ENCODE measurements at regions not wholly inside any gene's neighbourhood (a gene's known extent, or its start where the extent isn't known, plus 50 kb on each side); places are given as distances from the start of the nearest gene placed in this dataset.
"Not testable (repeated sequence)": the region's sequence is repeated elsewhere in the genome, so short reads cannot be mapped to it uniquely, and the experiment has no call there.

DNA sequence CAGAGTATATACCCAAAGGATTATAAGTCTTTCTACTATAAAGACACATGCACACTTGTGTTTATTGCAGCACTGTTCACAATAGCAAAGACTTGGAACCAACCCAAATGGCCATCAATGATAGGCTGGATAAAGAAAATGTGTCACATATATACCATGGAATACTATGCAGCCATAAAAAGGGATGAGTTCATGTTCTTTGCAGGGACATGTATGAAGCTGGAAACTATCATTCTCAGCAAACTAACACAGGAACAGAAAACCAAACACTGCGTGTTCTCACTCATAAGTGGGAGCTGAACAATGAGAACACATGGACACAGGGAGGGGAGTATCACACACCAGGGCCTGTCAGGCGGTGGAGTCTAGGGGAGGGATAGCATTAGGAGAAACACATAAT is 281.7 kb upstream of the MEF2C start:
- DNase-seq: not testable (repeated sequence)

DNA sequence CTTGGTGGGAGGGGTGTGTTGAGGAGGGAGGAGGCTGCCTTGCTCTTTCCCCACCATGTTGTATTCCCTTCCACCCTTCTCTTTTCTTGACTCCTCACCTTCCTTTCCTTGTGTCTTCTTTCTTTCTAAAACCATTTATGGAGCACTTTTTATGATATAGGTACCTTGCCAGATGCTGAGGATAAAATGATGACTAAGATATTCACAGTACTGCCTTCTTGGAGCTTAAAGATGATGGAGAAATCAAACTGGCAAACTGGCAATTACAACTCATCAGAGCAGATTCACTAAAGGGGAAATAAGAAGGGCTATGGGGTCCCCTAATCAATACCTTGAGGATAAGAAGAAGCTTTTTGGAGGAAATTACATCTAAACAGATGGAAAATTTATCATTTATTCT is 273.2 kb upstream of the MEF2C start:
- DNase-seq: no peak

DNA sequence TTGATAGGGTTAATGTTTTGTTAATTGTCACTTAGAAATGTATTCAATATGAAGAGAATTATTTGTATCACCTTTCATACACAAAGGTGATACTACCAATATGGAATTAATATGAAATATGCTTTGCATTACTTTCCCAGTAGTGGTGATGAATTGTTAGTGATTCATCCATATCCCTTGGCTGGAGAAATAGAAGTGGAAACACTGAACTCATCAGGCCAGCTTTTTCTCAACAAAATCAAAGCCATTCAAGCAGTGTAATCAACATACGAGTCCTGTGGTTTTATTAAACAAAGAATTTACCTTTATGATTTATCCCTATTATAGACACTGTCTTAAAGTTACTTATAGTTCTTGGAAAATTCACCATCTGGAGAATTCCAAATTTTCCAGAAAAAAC is 264.0 kb upstream of the MEF2C start:
- no peak for DNase-seq

DNA sequence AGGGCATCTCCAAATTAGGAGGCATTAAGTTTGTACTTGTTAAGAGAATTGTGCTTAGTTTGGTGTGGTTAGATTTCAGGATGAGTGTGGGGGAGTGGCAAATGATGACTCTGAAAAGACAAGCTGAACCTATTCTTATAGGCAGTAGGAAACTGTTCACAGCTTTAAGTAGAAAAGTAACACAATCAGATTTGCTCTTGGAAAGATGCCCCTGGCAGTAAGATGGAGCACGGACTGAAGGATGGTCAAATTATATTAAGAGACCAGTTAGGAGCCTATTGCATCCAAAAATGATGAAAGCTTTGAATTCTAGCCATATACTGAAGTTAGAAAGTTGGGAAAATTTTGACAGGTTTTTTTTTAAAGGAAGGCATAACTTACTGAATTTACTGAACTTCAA is 254.2 kb upstream of the MEF2C start:
- DNase-seq: no peak

DNA sequence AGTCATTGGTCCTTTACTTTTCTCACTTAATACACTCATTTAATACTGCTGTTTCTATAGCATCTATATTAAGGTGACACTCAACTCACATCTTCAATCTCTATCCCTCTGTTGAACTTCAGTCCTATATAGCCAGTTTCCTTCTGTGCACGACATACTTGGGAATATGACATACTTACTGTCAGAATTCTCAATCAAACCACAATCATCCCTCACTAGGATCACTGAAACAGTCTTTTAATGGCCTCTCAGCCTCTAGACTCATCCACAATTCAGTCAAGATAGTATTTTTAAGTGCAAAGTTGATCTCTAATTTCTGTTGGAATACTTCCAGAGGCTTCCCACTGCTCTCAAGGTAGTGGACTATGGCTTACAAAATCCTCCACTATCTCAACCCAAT is 251.0 kb upstream of the MEF2C start:
- DNase-seq: no peak

DNA sequence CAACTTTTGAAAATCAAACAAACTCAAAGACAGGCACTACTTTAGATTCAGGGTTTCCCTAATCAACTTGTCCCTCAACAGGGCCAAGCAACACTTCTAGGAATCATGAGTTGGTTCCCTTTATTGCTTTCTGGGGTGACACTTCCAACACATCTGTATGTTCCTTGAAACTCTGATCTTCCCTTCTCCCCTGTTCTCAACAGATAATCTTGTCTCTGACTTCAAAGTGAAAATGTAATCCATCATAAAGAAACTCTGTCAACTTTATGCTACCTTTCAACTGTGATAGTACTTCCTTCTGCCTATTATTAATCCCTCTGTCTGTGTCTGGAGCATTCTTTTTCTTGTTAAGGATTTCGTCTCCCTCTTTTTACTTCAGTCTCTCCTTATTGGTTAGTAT is 250.1 kb upstream of the MEF2C start:
- no peak for DNase-seq

DNA sequence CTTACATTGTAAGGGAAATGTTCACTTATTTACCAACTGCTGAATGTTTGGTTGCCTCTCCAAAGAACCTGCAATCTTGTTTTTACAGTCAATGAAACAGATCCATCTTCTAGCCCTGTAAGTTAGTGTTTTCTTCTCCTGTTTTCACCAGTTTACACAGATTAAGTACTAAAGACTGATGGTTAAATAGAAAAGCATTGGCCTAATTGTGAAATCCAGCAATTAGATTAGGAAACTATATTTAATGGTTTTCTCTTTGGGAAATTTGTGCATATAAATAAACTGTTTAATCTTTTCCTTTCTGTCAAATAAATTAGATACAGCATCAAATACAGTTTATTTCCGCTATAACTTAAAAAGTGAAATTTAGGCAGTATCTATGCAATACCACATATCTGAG is 247.9 kb upstream of the MEF2C start:
- no peak for DNase-seq

DNA sequence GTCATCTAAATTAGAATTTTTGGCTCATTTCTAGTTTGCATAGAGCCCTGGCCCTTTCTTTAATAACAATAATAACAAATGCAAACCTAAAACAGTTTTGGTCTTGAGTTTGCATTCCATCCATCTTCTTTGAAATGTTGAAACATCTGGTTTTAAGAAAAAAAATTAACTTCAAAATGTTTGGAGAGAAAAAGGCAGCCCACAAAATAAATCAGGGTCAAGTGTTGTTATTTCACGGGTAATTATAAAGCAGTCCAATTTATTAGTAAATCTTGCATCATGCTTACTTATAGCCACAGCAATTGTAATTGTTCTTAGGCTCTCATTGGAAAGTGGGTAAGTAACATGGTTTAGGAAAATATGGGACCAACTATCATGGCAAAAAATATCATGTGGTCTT is 247.0 kb upstream of the MEF2C start:
- no peak for DNase-seq

DNA sequence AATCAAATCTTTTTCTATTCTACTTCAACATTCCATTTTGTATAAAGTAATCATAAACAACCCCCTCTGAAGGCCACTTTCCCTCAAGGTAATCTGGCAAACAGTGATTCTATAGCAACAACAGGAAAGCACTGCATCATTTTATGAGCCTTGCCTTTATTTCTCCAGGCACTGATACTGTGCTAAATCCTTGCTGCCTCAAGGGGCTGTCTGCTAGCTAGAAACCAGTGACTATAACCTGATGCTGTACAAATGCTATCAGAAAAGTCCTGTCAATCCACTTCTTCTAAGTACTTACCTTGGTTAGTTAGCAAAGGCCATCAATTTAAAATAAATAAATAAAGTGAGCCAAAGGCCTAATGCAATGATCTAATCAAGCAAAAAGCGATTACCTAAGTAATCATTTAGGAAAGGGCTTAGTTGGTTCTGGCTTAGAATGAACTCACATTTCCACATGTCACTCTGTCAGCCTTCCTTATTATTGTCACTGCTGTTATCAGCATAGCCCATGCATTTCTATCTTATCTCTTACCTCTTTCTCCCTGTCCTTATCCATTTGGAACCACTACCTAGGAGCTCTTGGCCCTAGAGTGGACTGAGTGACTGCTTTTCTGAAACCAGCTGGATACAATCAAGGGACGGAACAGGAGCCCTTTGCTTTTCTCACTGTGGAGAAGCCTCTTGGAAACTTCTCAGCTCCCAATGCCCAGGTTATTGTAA is 246.1 kb upstream of the MEF2C start:
- DNase-seq: no peak

DNA sequence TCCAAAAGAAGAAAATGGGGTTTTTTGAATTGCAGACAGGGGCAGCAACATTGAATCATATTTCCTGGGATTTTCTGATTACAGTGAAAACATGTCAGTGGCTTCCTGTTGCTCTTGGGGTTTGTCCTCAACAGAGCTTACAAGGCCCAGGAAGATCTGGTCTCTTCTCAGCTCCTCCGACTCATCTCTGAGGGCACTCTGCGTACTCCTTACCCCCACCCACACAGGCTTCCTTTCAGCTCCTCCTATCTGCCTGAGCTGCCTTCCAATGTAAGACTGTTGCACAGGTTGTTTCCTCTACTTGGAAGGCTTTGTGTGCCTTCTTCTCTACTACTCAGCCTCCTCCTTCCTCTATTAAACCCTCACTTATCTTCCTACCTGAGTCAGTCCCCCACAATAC is 245.1 kb upstream of the MEF2C start:
- DNase-seq: peak; percentile 9

DNA sequence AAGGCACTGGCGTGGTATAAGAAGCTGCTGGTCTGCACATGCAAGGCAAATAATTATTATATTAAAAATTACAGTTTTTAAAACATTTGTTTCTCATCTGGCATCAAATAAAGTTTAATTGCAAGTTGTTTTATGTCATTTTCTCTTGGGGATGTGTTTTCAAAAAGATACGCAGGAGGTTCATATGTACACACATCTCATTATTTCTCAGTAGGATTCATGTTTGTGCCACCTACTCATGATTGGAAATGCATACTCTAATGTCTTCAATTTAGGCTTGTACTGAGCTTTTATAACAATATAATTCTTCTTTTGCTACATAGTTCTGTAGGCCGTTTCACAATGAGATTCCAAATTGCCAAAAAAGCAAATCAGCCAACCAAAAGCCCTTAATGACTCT is 244.2 kb upstream of the MEF2C start:
- DNase-seq: no peak

DNA sequence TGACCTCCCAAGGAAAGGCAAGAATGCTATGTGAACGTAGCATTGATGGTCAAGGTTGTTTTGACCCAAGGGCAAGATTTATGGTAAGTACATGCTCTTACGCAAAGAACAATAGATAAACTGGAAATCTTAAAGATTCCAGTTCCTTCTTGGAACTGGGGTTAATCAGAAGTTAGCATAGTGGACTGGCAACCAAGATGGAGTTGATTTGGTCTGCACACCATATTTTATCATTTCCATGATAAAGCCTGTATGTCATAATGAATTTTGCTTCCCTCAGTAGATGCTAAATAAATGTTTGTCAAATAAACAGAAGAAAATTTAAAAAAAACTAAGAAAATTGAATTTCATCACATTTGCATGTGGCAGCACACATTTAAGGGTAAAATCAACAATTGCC is 242.4 kb upstream of the MEF2C start:
- DNase-seq: no peak

DNA sequence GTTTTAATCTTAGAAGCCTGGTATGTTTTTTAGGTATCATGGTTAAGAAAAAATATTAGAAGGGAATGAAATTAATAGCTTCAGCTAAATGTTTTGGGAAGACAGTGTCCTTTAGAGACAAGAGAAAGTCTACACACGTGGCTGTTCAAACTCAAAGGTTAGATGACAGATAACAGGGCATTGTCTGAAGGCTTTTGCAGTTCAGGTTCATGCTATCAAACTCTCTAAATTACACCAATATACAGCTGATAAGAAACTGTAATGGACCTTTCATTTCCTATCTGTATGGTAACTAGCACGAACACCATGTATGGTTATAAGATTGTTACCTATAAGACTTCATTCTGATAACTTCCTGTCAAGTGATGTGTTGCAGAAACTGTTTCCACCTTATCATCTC is 240.6 kb upstream of the MEF2C start:
- no peak for DNase-seq

DNA sequence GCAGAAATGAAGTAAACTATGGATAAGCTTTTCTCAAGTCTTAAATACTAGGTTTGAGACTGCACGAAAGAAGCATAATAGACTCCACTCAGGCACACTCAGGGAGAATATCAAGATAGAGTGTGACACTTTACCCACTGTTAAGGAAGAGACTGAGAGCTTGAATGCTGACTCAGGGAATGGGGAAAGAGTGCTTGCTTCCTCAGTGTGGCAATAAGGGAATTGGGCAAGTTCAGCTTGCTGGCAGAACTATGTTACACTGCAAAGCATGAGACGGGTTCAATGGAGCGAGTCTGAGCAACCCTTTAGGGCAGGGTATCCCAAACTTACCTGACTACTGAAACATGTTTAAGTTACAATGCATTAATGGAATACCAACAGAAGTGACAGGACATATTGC is 237.7 kb upstream of the MEF2C start:
- no peak for DNase-seq

DNA sequence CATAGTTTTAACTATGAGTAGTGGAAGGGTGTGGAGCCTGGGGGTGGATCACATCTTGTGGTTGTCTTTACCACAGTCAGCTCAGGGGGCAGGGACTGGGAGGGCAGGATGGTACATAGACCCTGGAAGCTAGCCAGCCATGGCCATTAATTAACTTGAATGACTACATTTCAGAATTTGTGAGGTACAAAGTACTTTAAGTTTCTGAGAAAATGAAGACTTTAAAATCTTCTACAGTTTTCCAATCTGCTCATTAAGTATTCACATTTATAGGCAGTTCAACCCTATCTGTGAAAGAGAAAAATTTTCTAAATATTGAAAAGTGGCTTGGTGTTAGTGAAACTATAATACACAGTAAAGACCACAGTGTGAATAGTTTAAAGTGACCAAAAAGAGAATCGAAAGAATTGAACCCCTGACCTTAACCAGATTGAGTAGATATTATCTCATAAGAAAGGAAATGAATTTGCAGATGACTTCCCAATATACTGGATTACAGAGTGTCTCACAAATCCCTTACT is 234.2 kb upstream of the MEF2C start:
- DNase-seq: peak; percentile 64

DNA sequence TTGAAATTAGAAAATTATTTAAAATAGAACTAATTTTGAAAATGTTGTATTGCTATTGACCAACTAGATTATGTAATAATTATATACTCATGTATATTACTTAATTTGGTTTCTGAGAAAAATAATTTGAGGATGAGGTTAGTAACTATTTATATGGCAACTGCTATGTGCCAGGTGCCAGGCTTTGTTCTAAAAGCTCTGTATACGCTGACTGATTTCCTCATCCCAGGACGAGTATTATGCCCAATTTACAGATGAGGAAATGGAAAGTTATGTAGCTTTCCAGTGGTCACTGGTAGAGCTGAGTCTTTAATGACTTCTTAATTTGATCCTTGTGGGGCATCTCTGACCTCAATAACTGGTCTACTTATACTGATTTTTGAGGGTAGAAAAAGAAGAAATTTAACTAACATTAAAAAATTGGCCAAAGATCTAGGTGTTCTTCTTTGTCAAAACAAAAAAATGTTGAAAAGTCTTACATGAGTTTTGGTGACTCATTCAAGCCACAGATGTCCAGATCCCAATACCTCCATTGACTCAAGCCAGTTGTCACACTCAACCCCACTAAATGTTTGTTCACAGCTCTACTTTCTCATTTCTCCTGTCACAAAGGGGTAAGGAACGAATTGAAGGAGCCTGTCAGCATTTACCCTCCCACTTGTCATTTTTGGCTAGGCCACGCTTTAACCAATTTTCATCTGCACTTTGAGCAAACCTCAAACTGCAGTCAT is 228.1 kb upstream of the MEF2C start:
- DNase-seq: no peak

DNA sequence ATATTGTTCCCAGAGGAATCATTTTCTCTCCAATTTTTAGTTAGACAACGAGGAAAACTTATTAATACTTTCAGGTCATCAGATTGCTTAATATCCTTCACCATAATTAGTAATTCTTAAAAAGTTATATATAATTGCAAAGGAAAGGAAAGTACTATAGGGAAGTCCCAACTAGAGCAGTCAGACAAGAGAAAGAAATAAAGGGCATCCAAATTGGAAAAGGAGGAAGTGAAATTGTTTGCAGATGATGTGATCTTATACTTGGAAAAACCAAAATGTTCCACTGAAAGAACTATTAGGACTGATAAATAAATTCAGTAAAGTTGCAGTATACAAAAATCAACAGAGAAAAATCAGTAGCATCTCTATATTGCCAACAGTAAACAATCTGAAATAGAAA is 223.5 kb upstream of the MEF2C start:
- no peak for DNase-seq

DNA sequence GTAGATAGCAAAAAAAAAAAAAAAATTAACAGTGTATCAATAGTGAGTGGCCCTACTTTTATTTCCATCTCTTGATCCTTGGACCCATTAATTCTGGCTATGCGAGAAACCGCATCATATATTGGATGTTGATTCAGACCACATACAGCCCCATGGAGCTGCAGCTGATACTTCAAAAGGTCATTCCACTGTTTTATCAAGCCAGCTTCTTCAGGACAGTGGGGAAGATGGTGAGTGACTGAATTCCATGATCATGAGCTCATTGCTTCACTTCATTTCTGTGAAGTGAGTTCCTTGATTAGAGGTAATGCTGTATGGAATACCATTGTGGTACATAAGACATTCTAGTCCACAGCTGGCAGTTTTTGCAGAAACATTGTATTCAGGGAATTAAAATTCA is 222.9 kb upstream of the MEF2C start:
- no peak for DNase-seq

DNA sequence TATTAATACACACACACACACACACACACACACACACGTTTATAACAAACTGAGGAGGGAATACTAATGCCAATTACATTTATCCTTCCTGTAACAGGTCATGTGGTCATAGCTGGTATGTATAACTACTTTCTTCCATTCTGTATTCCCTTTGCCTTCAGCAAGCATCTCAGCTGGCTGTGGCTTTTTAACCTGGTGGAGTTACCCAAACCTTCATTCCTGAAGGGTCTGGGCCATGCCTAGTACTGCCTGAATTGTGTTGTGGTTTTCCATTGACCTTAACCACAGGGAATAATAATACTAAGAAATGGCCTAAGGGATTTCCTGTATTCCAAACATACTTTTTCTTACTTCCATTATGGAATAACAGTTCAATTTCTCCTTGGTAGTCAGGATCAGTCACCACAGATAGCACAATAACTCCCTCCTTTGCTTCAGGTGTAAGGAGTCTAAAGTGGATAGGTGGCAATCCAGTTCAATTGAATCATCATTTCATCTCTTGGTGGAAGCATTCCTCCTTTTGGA is 222.2 kb upstream of the MEF2C start:
- DNase-seq: no peak

DNA sequence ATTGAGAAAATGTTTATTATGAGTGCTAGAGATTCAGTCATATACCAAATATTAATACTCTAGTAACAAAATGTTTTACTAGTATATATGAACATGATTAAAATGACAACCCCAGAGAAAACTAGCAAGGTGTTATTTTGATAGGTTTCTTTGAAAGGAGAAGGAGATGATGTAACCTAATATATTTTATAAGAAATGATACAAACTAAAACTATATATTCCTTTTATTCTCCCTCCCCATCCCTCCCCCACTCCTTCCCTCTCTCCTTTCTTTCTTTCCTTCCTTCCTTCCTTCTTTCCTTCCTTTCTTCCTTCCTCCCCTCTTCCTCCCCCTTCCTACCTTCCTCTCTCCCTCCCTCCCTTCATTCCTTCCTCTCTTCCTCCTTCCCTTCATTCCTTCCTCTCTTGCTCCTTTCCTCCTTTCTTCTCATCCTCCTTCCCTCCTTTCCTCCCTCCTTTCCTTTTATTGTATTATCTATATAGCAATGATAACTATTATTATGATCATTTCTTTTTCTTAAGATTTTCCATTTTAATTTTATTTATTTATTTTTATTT is 215.3 kb upstream of the MEF2C start:
- no peak for DNase-seq

DNA sequence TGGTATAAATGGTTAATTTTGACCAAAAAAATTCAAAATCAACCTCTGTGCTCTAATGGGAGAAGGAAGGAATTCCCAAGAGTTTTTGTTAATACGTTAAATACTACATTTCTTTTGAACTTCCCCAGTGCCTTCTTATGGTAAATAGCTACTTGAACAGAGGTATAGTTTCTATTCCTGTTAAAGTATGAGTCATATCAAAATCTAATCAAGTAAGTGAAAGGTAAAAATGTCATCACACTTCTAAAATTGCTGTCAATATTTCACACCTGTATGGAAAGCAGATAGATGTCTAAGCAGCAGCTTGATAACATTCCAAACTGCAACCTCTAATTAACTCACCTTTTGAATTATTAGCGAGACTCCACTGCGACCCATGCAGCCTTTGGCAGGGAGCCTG is 214.1 kb upstream of the MEF2C start:
- no peak for DNase-seq

DNA sequence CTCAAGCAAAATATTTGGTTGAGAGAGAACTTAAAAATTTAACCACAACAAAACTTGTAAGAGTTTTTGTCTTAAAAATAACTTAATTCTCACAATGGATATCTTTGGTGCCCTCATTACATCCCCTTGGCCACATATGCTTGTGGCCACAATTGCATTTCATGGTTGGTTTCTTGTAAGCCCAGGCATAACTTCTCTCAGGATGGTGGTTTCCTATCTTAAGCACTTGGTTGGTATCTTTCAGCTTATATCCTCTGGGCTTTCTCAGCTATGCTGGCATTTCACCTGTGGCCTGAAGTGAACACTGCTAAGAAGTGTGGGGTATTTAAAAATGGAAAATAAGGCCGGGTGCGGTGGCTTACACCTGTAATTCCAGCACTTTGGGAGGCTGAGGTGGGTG is 212.4 kb upstream of the MEF2C start:
- DNase-seq: no peak

DNA sequence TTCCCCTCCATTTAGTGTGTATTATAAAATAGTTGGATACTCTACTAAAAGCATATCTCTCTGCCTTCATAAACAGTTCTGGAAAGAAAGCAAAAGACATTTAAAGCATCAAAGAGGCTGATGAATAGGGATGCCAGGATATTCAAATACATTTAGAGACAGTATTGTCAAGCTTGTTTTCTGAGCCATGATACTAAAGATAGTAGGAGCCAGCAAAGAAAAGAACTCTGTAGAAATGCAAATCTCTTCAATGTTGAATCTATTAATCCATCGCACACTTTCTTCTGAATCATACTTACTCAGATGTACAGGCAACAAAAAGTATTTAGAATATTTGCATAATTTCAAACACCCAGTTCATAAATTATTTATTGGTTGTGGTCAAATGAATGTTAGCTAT is 207.1 kb upstream of the MEF2C start:
- no peak for DNase-seq

Data from kidney glomerular epithelial cell (primary cell).